A673 (cell line): ENCODE measurements at regions not wholly inside any gene's neighbourhood (a gene's known extent, or its start where the extent isn't known, plus 50 kb on each side); places are given as distances from the start of the nearest gene placed in this dataset.

Experiments used
- EZH2 ChIP-seq: fragments of 200-600 bp; sonication (generic); IDR thresholded peaks from 2 replicates; pipeline ENCODE4 v1.6.1; 2017; ENCODE audit warnings: borderline replicate concordance, low read depth, mild to moderate bottlenecking, mixed read lengths, antibody characterized with exemption, low read length; ENCODE audit not compliant: poor library complexity, severe bottlenecking
- TF ChIP-seq, protein P1 (sequence below): fragments of 300-800, 200-600 bp; sonication (generic); conservative IDR thresholded peaks from 2 replicates; pipeline ENCODE4 v1.5.1; 2017; ENCODE audit warnings: low read depth, mild to moderate bottlenecking, antibody characterized with exemption, low read length, moderate library complexity, mixed read lengths

GRCh38 chr2:100699131-100699530 is 120.8 kb upstream of the NPAS2 start:
- TF ChIP-seq, protein P1, sequence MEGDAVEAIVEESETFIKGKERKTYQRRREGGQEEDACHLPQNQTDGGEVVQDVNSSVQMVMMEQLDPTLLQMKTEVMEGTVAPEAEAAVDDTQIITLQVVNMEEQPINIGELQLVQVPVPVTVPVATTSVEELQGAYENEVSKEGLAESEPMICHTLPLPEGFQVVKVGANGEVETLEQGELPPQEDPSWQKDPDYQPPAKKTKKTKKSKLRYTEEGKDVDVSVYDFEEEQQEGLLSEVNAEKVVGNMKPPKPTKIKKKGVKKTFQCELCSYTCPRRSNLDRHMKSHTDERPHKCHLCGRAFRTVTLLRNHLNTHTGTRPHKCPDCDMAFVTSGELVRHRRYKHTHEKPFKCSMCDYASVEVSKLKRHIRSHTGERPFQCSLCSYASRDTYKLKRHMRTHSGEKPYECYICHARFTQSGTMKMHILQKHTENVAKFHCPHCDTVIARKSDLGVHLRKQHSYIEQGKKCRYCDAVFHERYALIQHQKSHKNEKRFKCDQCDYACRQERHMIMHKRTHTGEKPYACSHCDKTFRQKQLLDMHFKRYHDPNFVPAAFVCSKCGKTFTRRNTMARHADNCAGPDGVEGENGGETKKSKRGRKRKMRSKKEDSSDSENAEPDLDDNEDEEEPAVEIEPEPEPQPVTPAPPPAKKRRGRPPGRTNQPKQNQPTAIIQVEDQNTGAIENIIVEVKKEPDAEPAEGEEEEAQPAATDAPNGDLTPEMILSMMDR: no peak
- no peak for TF ChIP-seq EZH2
